Activated T-cell treated with anti-CD3 and anti-CD28 coated beads, Interleukin-2, amount 50 U/mL, for 4 hours (primary cell): ENCODE measurements at regions not wholly inside any gene's neighbourhood (a gene's known extent, or its start where the extent isn't known, plus 50 kb on each side); places are given as distances from the start of the nearest gene placed in this dataset.

ENCODE experiments used
- ATAC-seq, 2 donors: fragments of 200-7000 bp; cut with Tn5 transposase; one replicate each; pipeline ENCODE4 v1.10.0; 2021
- DNase-seq: peaks from one replicate; pipeline ENCODE4 v3.0.0-alpha.2; 2020
- H3K27me3 Mint-ChIP-seq: one replicate; pipeline ENCODE4 v1.8.0; 2021; ENCODE audit warnings: low read depth, mixed read lengths
- H3K36me3 Mint-ChIP-seq: one replicate; pipeline ENCODE4 v1.8.0; 2022; ENCODE audit warnings: mixed read lengths; ENCODE audit not compliant: insufficient read depth
- H3K4me1 Mint-ChIP-seq: one replicate; pipeline ENCODE4 v1.8.0; 2021; ENCODE audit warnings: low read depth, mixed read lengths
- H3K4me3 Mint-ChIP-seq: one replicate; pipeline ENCODE4 v1.8.0; 2021; ENCODE audit warnings: mild to moderate bottlenecking, moderate library complexity, mixed read lengths
- H3K9me3 Mint-ChIP-seq: one replicate; pipeline ENCODE4 v1.8.0; 2021; ENCODE audit warnings: mixed read lengths

- no peak for DNase-seq
- Mint-ChIP-seq H3K27me3 (peaks cover 29% of the 10 kb centered on the region), H3K4me3 (no peak overlapping the region), H3K36me3 (no peaks in the 10 kb centered on the region), H3K9me3 (no peaks in the 10 kb centered on the region), H3K4me1 (no peaks in the 10 kb centered on the region)
- ATAC-seq: no peak
Measured at GRCh38 chr4:140258476-140258875, 104.5 kb upstream of the MAML3 start.

GRCh38 chr4:140257461-140258305 is 103.7 kb upstream of the MAML3 start:
- H3K27me3 Mint-ChIP-seq: peaks cover 26% of the 10 kb centered on the region
- no peak overlapping the region for H3K4me3 Mint-ChIP-seq
- no peaks in the 10 kb centered on the region for H3K36me3 Mint-ChIP-seq
- H3K4me1 Mint-ChIP-seq: no peaks in the 10 kb centered on the region
- H3K9me3 Mint-ChIP-seq: no peaks in the 10 kb centered on the region
- DNase-seq (no peak), ATAC-seq (no peak)

GRCh38 chr4:140256941-140257340 is 103.0 kb upstream of the MAML3 start:
- Mint-ChIP-seq H3K4me1 (peaks cover 4% of the 10 kb centered on the region), H3K9me3 (no peaks in the 10 kb centered on the region), H3K27me3 (peaks cover 29% of the 10 kb centered on the region), H3K4me3 (no peak overlapping the region), H3K36me3 (no peaks in the 10 kb centered on the region)
- DNase-seq (no peak), ATAC-seq (no peak)

- H3K4me3 Mint-ChIP-seq: no peak overlapping the region
- ATAC-seq (no peak), DNase-seq (no peak)
- peaks cover 4% of the 10 kb centered on the region for H3K4me1 Mint-ChIP-seq
- peaks cover 30% of the 10 kb centered on the region for H3K27me3 Mint-ChIP-seq
- no peaks in the 10 kb centered on the region for H3K36me3 Mint-ChIP-seq
- H3K9me3 Mint-ChIP-seq: no peaks in the 10 kb centered on the region
Measured at GRCh38 chr4:140256335-140256734, 102.4 kb upstream of the MAML3 start.

- Mint-ChIP-seq H3K36me3 (no peaks in the 10 kb centered on the region), H3K4me1 (peaks cover 4% of the 10 kb centered on the region), H3K4me3 (no peak overlapping the region), H3K27me3 (peaks cover 30% of the 10 kb centered on the region), H3K9me3 (no peaks in the 10 kb centered on the region)
- ATAC-seq (no peak), DNase-seq (no peak)
Measured at GRCh38 chr4:140255927-140256326, 101.9 kb upstream of the MAML3 start.

GRCh38 chr4:140255467-140255866 is 101.5 kb upstream of the MAML3 start:
- peaks cover 30% of the 10 kb centered on the region for H3K27me3 Mint-ChIP-seq
- DNase-seq: no peak
- no peaks in the 10 kb centered on the region for H3K36me3 Mint-ChIP-seq
- no peak for ATAC-seq
- H3K9me3 Mint-ChIP-seq: no peaks in the 10 kb centered on the region
- H3K4me3 Mint-ChIP-seq: no peak overlapping the region
- H3K4me1 Mint-ChIP-seq: peaks cover 4% of the 10 kb centered on the region

- no peak for DNase-seq
- no peak for ATAC-seq
- Mint-ChIP-seq H3K4me3 (no peak overlapping the region), H3K9me3 (no peaks in the 10 kb centered on the region), H3K36me3 (no peaks in the 10 kb centered on the region), H3K27me3 (peaks cover 29% of the 10 kb centered on the region), H3K4me1 (peaks cover 4% of the 10 kb centered on the region)
Measured at GRCh38 chr4:140254651-140255299, 100.8 kb upstream of the MAML3 start.

GRCh38 chr4:140253556-140254027 is 99.6 kb upstream of the MAML3 start:
- Mint-ChIP-seq H3K9me3 (no peaks in the 10 kb centered on the region), H3K4me1 (peaks cover 4% of the 10 kb centered on the region), H3K4me3 (peak overlapping the region; percentile 73), H3K27me3 (peaks cover 24% of the 10 kb centered on the region), H3K36me3 (no peaks in the 10 kb centered on the region)
- ATAC-seq (no peak), DNase-seq (no peak)

GRCh38 chr4:140252742-140253555 is 99.0 kb upstream of the MAML3 start:
- Mint-ChIP-seq H3K4me1 (peaks cover 4% of the 10 kb centered on the region), H3K36me3 (no peaks in the 10 kb centered on the region), H3K27me3 (peaks cover 18% of the 10 kb centered on the region), H3K4me3 (peak overlapping the region; percentile 73), H3K9me3 (no peaks in the 10 kb centered on the region)
- DNase-seq (peak; percentile 67), ATAC-seq (peak; percentile 85 to 86)

- peaks cover 17% of the 10 kb centered on the region for H3K27me3 Mint-ChIP-seq
- ATAC-seq (no peak), DNase-seq (no peak)
- peak overlapping the region; percentile 68 for H3K4me3 Mint-ChIP-seq
- no peaks in the 10 kb centered on the region for H3K36me3 Mint-ChIP-seq
- H3K4me1 Mint-ChIP-seq: peaks cover 4% of the 10 kb centered on the region
- H3K9me3 Mint-ChIP-seq: no peaks in the 10 kb centered on the region
Measured at GRCh38 chr4:140252141-140252741, 98.3 kb upstream of the MAML3 start.

GRCh38 chr4:140251571-140251970 is 97.6 kb upstream of the MAML3 start:
- peaks cover 17% of the 10 kb centered on the region for H3K27me3 Mint-ChIP-seq
- no peaks in the 10 kb centered on the region for H3K9me3 Mint-ChIP-seq
- peaks cover 4% of the 10 kb centered on the region for H3K4me1 Mint-ChIP-seq
- ATAC-seq (no peak), DNase-seq (no peak)
- peak overlapping the region; percentile 66 for H3K4me3 Mint-ChIP-seq
- no peaks in the 10 kb centered on the region for H3K36me3 Mint-ChIP-seq

GRCh38 chr4:140250989-140251552 is 97.1 kb upstream of the MAML3 start:
- no peak for ATAC-seq
- no peak for DNase-seq
- no peak overlapping the region for H3K4me3 Mint-ChIP-seq
- peaks cover 4% of the 10 kb centered on the region for H3K4me1 Mint-ChIP-seq
- H3K27me3 Mint-ChIP-seq: peaks cover 17% of the 10 kb centered on the region
- H3K9me3 Mint-ChIP-seq: no peaks in the 10 kb centered on the region
- no peaks in the 10 kb centered on the region for H3K36me3 Mint-ChIP-seq

- Mint-ChIP-seq H3K9me3 (no peaks in the 10 kb centered on the region), H3K4me1 (peaks cover 4% of the 10 kb centered on the region), H3K27me3 (peaks cover 10% of the 10 kb centered on the region), H3K36me3 (no peaks in the 10 kb centered on the region), H3K4me3 (no peak overlapping the region)
- ATAC-seq: no peak
- DNase-seq: no peak
Measured at GRCh38 chr4:140249351-140249750, 95.4 kb upstream of the MAML3 start.

- no peak for DNase-seq
- no peaks in the 10 kb centered on the region for H3K36me3 Mint-ChIP-seq
- no peak for ATAC-seq
- H3K9me3 Mint-ChIP-seq: no peaks in the 10 kb centered on the region
- peaks cover 18% of the 10 kb centered on the region for H3K4me1 Mint-ChIP-seq
- H3K27me3 Mint-ChIP-seq: peaks cover 3% of the 10 kb centered on the region
- no peak overlapping the region for H3K4me3 Mint-ChIP-seq
Measured at GRCh38 chr4:140247237-140247636, 93.3 kb upstream of the MAML3 start.
